ENCODE measurements at regions not wholly inside any gene's neighbourhood (a gene's known extent, or its start where the extent isn't known, plus 50 kb on each side); places are given as distances from the start of the nearest gene placed in this dataset.

- Mint-ChIP-seq H3K36me3 (ENCODE audit: low read depth) (no peaks in the 10 kb centered on the region), H3K4me1 (peaks cover under 1% of the 10 kb centered on the region; the same call in 1 of the 3 replicates), H3K4me3 (no peak overlapping the region), H3K9me3 (no peaks in the 10 kb centered on the region; the same call in 2 of the 3 replicates), H3K27ac (no peak overlapping the region), H3K27me3 (ENCODE audit: insufficient read depth, low read depth, poor library complexity) (peaks cover 3% of the 10 kb centered on the region)
- H3K4me3 ChIP-seq: no peak overlapping the region
- no peaks in the 10 kb centered on the region for H3K9me2 ChIP-seq (ENCODE audit: insufficient read depth)
- no peaks in the 10 kb centered on the region for H3K36me3 ChIP-seq (ENCODE audit: insufficient read depth)
- DNase-seq (ENCODE audit: low spot score) (no peak), ATAC-seq (no peak)
- H4K20me1 ChIP-seq (replicated peaks; ENCODE audit: insufficient read depth): no peaks in the 10 kb centered on the region
- H3K27ac ChIP-seq (ENCODE audit: low read depth): no peak overlapping the region
- no peaks in the 10 kb centered on the region for H3K79me2 ChIP-seq (replicated peaks; ENCODE audit: insufficient read depth)
- no peaks in the 10 kb centered on the region for H3K4me1 ChIP-seq (ENCODE audit: insufficient read depth)
- TF ChIP-seq ETS1 (IDR thresholded peaks at IDR 0.05): no peak
- TF ChIP-seq NANOG (IDR thresholded peaks at IDR 0.05; ENCODE audit: borderline replicate concordance): no peak
- TF ChIP-seq ZNF114 (CRISPR knock-in tag; IDR thresholded peaks at IDR 0.05): no peak
- no peak for TF ChIP-seq ZNF462 (CRISPR knock-in tag; IDR thresholded peaks at IDR 0.05)
- no peak overlapping the region for H2AFZ ChIP-seq
- no peak overlapping the region for H3K4me2 ChIP-seq
- no peaks in the 10 kb centered on the region for H3F3A ChIP-seq (replicated peaks; ENCODE audit: low read depth)
- H3K27me3 ChIP-seq (ENCODE audit: insufficient read depth): no peaks in the 10 kb centered on the region
These were observed 283.5 kb upstream of the HDAC4 start for GRCh38 chr2:239684271-239684810.

GRCh38 chr2:239682518-239682917, 281.7 kb upstream of the HDAC4 start:
- Mint-ChIP-seq H3K4me1 (no peaks in the 10 kb centered on the region), H3K4me3 (no peak overlapping the region), H3K36me3 (ENCODE audit: low read depth) (no peaks in the 10 kb centered on the region), H3K9me3 (no peaks in the 10 kb centered on the region; the same call in 2 of the 3 replicates), H3K27ac (no peak overlapping the region), H3K27me3 (ENCODE audit: insufficient read depth, low read depth, poor library complexity) (peaks cover 3% of the 10 kb centered on the region)
- Histone ChIP-seq H2AFZ (no peak overlapping the region), H4K20me1 (replicated peaks; ENCODE audit: insufficient read depth) (no peaks in the 10 kb centered on the region), H3K27ac (ENCODE audit: low read depth) (no peak overlapping the region), H3K4me3 (no peak overlapping the region), H3K79me2 (replicated peaks; ENCODE audit: insufficient read depth) (no peaks in the 10 kb centered on the region), H3K4me2 (no peak overlapping the region), H3K27me3 (ENCODE audit: insufficient read depth) (no peaks in the 10 kb centered on the region), H3F3A (replicated peaks; ENCODE audit: low read depth) (no peaks in the 10 kb centered on the region), H3K4me1 (ENCODE audit: insufficient read depth) (no peaks in the 10 kb centered on the region), H3K9me2 (ENCODE audit: insufficient read depth) (no peaks in the 10 kb centered on the region), H3K36me3 (ENCODE audit: insufficient read depth) (no peaks in the 10 kb centered on the region)
- TF ChIP-seq CREB1 (CRISPR knock-in tag; IDR thresholded peaks at IDR 0.05; ENCODE audit: low read depth) (no peak), EZH2 (IDR thresholded peaks at IDR 0.05; ENCODE audit: low read depth, unreplicated experiment) (no peak), EZH2phosphoT487 (IDR thresholded peaks at IDR 0.05; ENCODE audit: unreplicated experiment) (no peak), JUNB (IDR thresholded peaks at IDR 0.05; ENCODE audit: unreplicated experiment) (no peak)
- no peak for DNase-seq (ENCODE audit: low spot score)
- ATAC-seq: no peak
